Kidney tubule cell (primary cell): ENCODE measurements at regions not wholly inside any gene's neighbourhood (a gene's known extent, or its start where the extent isn't known, plus 50 kb on each side); places are given as distances from the start of the nearest gene placed in this dataset.

Experiments
- DNase-seq: peaks from one replicate; pipeline ENCODE4 v3.0.0-alpha.2; 2018; ENCODE audit warnings: low spot score

DNA sequence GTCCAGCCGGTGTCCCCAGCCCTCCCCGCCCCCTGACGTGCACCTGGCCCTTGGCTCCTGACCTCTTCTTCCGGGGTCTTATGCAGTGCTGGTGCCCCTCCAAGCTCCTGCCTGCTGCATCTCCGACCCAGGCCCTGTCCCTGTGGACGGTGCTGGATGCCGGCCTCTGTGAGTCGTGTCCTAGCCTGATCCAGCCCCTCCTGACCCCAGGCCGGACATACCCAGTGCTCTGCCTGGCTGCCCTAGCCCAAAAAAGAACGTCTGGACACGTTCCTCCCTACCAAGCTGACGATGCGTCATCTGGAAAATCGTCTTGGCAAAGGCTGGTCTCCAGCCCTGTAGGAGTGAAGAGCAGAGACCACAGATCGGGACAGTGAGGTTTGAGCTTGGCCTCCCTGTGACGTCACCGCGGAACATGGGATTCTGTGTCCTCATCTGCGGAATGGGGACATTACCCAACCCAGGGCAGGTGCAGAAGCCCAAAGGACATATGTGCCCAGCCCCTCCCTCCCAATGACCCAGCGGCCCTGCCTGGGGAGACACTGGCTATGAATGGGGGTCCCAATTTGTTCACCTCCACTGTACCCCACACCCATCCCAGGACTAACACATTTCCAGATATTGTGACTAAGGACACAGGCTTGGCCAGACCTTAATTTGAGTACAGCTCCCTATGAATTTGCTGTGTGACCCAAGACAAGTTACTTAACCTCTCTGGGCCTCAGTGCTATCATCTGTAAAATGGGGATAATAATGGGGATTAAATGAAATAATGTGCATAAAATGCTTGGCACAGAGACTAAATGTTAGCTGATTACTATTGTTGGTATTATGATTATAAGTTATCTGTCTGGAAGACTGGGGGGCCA, 51.0 kb upstream of the BCL11B start:
- no peak for DNase-seq

DNA sequence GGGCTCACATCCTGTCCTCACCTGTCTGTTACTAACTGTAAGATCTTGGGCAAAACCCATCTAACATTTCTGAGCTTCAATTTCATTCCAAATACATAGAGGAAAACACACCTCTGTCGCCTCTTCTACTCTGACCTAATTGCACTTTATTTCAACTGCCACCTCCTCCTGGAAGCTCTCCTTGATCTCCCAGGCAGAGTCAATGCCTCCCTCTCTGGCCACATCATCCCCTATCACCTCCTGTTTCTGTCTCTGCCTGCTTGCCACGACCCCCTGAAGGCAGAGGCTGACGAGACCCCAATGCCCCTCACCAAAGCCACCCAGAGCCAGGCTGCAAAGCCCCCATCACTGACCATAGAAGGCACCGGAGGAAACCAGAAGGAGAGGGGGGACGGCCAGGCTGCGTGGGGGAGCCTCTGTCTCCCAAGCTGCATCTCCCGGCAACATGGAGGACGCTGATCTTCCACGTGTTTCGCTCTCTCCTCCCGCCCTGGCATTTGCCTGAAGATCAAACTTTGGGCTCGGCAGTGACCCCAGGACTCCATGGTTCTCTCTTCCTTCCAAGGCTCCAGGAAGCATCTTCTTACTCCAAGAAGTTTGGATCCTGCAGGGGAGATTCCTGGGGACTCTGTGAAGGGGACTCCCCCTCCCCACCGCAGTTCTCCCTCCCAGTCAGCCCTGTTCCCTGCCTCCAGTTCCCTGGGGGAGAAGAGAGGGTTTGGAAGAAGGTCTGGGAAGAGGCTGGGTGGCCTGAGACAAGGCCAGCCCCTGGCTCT, 50.1 kb upstream of the BCL11B start:
- DNase-seq, result no peak
